ELR (cell line): ENCODE measurements at regions not wholly inside any gene's neighbourhood (a gene's known extent, or its start where the extent isn't known, plus 50 kb on each side); places are given as distances from the start of the nearest gene placed in this dataset.
A peak's percentile ranks its signal among the peaks of the same experiment; 100 is the strongest.
"Not testable (repeated sequence)": the region's sequence is repeated elsewhere in the genome, so short reads cannot be mapped to it uniquely, and the experiment has no call there.

Experiments
- DNase-seq: peaks from one replicate; pipeline ENCODE4 v3.0.0-alpha.2; 2015; ENCODE audit warnings: low read depth

DNA sequence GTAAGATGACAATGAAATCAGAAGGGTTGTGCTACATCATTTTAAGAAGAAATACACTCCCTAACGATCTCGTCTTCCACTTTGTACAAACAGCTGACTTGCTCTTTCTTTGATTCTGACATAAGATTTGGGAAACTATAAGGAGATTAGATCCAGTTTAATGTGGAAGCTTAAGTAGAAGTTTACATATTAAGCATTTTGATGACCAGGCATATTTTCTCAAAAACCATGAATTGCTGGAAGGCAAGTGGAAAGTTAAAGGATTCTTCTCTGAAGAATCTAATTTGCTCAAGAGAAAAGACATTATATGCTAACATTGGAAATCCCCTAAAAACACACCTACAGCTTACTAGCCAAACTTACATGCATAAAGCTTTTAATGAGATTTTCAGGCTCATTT lies 531.9 kb upstream of the PTPRD start:
- no peak for DNase-seq

DNA sequence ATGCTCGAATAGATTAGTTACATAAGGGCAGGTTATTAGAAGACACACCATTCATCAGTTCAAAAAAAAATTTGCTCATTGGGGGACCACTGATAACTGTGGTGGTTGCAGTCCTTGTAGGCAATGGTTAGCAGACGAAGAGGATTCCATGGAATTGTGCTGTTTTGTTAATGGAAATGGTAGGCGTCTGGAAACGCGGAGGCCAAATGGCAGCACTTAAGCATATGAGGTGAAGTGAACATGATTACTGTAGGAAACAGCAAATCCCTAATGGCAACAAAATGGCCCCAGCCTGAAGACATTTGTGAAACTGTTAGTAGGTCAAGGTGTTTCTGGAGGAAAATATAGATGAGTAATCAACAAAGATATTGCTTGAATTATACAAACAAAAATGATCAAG lies 535.4 kb upstream of the PTPRD start:
- no peak for DNase-seq

DNA sequence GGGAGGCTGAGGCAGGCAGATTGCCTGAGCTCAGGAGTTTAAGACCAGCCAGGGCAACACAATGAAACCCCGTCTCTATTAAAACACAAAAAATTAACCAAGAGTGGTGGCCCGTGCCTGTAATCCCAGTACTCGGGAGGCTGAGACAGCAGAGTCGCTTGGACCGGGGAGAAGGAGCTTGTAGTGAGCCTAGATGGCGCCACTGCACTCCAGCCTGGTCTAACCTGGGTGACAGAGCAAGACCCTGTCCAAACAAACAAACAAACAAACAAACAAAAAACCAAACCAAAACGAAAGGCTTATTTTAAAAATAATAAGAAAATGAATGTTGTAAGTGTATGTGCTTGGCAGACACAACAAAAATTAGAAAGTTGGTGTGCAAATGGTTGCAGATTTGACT lies 536.3 kb upstream of the PTPRD start:
- no peak for DNase-seq

DNA sequence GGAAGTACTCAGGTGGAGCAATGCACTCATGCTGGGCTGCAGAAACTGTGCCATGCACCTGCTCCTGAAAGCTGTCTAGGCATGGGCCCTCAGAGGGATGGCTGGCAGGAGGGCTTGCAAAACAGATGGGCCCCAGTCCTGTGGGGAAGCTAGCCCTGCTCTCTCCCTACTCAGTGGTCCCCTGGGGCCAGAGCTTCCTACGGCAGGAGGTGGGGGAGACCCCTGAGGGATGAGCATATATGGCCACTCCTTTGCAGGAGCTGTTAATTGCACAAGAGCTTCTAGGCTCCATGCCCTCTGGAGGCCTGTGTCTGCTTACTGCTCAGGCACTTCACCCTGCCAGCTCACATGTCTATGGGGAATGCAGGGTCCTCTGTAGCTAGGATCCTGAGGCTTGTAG lies 545.3 kb upstream of the PTPRD start:
- DNase-seq, result no peak

DNA sequence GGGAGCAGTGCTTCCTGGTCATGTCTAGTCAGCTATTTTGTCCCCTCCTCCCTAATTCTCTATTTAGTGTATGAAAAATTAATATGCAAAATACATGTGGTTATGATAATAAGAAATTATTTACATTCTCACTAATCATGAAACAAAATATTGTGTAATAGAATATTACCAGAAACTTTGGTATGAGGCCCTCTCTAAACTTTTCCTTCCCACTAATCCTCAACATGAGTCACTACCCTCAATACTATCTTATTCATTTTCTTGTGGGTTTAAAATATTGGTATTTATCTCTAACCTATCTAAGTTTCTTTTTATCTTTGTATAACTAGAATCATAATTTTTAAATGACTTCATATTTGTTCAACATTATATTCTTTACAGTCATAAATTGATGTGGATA lies 545.9 kb upstream of the PTPRD start:
- DNase-seq, result no peak

DNA sequence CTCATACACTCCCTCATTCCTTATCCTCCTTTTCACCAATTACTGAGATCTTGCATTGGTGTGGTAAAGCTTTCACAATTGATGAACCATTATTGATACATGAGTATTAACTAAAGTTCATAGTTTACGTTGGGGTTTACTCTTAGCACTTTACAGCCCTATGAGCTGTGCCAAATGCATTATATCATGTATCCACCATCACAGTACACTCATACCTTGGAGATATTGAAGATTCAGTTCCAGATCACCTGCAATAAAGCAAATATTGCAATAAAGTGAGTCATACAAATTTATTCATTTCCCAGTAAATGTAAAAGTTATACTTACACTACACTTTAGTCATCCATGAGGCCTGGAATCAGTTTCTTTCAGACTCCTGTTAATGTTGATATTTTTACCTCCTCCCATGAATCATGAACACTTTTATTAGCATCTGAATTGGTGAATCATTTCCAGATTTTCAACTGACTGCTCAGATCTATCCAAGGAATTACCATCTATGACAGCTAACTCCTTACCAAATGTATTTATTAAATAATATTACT lies 546.6 kb upstream of the PTPRD start:
- no peak for DNase-seq

DNA sequence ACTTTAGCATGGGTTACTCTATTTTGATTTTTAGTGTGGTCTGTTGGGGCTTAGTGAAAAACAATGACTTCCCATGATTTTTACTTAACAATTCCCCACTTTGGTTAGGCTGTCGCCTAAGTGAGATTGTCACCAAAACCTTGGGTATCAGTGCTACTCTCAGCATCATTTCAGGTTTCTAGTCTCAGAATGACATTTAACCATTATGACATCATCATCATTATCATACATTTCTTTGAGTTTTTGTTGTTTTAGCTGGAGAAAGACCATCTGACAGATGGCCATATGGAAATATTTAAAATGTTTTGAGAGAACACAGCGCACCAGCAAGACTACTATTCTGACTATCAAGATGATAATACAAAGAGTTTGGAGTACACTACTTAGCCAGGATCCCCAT lies 551.0 kb upstream of the PTPRD start:
- DNase-seq, result no peak

DNA sequence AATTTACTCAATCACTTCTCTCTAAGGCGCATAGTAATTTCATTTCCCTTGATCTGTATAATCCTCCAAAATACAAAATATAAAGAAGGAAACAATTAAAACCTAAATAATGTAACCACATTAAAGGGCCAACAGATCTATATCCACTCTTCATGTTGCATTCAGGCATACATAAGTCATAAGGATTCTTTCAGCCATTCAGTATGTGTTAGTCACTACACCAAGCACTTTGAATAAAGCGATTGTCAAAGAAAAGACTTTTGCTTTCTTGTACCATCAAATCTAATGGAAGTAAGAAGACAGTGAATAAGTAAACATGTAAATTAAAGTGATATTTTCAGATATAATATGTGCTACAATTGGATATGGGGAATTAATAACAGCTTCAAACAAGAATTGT lies 569.2 kb upstream of the PTPRD start:
- DNase-seq, result no peak

DNA sequence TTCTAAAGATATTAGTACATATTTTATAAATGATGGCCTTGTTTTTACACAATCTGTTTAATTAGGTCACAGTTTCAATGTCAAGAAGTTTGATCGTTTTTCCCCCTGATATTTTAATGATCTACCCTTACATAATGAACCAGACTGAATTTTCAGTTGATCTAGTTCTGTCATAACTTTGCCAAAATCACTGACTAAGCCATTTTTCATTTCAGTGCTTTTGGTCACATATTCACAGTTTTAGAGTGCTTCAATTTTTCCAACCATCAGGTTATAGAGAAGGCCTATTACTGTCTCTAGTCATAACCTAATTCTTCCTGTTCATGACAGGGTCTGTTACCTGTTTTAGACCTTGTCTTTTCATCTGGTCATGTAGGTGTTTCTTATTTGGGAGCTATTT lies 577.9 kb upstream of the PTPRD start:
- no peak for DNase-seq

DNA sequence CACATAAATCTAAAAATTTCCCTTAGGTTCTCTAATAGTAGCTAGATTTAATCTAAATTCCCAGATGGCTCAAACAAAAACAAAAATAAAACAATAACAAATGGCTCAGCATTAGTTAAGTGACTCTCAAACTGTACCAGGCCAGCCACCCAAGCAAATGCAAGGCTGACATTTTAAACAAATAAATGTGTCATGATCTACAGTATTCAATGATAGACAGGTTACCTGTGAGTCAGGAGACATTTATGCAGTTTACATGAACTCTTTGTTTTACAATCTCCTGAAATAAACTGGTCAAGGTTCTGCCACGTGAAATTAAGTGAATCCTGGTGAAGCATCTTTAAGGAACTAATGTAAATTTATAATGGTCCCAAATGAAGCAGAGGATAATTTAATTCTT lies 580.2 kb upstream of the PTPRD start:
- no peak for DNase-seq

DNA sequence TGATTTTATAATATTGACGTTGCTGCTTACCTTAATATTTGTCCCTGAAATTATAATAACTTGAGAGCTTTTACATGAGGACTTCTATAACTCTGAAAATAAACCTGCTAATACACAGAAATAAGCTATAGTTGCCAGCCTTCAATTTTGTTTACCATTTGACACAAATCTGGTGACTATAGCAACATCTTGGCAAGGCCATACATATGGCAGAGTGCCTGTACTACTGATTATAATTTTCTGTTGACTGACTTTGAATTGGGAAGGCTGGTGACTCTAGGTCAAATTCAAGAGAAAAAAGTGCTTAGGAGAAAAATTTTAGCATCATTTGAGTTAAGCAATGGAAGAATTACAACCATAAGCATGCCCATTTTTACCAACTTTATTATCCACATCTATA lies 581.4 kb upstream of the PTPRD start:
- no peak for DNase-seq

DNA sequence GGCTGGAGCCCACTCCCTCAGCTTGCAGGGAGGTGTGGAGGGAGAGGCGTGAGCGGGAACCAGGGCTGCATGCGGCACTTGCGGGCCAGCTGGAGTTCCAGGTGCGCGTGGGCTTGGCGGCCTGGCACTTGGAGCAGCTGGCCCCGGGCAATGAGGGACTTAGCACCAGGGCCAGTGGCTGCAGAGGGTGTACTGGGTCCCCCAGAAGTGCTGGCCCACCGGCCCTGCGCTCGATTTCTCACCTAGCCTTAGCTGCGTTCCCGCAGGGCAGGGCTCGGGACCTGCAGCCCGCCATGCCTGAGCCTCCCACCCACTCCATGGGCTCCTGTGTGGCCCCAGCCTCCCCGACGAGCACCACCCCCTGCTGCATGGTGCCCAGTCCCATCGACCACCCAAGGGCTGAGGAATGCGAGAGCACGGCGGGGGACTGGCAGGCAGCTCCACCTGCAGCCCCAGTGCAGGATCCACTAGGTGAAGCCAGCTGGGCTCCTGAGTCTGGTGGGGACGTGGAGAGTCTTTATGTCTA lies 584.1 kb upstream of the PTPRD start:
- not testable (repeated sequence) for DNase-seq

DNA sequence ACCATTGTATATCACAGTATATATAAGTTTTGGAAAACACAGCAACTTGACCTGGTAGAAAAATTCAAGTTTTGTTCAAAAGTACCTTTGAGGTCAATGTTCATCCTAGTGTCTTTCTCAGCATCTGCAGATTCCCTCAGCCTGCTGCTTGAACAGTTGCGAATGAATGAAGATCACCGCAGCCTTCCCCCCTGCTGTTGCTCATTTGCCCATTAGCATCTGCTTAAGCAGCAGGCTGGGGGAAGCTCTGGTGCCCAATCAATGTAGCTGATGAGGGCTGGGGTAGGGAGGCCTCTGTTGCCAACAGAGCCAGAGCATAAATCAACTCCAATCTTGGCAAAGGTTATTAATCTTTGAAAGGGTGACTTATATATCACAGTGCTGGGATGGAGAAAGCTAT lies 586.5 kb upstream of the PTPRD start:
- no peak for DNase-seq

DNA sequence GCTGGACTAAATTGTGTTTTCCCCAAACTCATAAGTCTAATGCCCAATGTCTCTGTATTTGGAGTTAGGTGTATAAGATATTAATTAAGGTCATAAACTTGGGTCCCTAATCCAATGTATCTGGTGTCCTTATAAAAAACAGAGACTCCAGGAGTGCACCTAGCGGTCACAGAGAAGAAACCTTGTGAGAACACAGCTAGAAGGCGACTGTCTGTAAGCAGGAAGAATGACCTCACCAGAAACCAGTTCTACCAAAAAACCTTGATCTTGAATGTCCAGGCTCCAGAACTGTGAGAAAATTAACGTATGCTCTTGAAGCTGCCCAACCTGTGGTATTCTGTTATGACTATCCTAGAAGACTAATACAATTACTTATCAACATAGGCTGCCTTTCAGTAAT lies 591.7 kb upstream of the PTPRD start:
- DNase-seq, result no peak

DNA sequence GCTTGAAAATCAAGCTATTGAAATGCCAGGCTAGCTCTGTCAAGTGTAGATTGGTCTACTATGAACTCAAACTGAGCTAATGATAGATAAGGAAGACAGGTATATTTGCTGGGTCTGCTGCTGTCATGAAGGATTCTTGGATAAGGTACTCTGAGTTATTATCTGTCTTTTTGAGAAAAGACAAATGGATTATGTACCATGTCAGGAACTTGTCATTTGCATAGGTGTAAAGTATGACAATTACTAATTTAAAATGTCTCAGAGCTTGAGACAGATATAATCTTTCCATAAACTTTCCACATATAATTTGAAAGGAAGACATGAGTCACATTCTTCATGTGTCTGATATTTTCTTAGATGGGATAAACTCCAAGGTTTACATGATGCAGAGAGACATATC lies 594.1 kb upstream of the PTPRD start:
- DNase-seq, result no peak

DNA sequence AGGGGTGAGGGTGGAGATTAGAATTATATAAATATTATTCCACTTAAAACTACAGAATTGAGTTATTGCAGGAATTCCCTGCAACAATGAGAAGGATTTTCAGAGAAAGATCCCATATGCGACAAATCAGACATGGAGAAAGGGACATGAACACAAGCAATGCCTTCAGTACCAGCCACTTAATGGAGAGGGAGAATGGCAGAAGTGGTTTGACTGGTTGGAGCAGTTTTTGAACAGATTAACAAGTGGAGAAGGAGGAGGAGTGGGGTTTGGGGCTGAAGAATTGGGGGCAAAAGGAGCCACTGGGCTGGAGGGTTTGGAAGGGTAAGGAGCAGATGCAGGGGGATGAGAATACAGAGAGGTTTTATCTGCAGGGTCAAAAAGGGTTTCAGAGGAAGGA lies 620.9 kb upstream of the PTPRD start:
- DNase-seq, result no peak

DNA sequence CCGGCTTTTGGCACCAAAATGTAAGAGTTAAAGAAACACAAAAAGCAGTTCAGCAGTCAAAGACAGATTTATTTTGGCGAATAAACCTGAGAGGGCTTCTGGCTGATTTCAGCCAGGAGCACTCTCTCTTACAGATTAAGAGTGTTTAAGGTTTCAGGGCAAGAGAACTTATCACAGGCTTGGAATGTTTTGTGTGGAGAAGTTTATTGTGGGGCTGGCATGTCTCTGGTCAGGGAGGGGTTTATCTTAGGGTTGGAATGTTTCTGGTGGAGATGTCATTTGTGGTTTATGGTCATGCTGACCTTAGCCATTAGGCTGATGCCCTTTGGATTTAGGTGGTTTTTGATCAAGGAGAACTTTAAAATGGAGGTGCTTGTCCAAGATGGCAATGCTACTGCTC lies 622.3 kb upstream of the PTPRD start:
- no peak for DNase-seq

DNA sequence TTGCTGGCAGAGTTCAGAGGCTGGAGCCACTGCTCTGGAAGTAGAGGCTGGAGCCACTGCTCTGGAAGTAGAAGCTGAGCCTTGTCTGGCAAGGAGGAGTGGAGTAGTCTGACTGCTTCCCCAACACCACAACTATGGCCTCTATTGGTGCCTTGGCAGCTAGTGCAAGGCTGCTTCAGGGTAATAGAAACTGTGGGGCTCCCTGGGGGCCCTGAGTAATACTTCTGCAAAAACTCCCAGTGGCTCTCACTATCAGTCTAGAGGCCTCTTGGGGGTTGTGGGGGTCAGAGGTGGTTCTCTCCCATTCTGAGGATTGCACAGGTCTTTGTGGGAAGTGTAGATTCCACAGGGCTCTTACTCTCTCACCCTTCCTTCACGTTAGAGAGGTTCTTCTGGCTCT lies 629.0 kb upstream of the PTPRD start:
- no peak for DNase-seq

DNA sequence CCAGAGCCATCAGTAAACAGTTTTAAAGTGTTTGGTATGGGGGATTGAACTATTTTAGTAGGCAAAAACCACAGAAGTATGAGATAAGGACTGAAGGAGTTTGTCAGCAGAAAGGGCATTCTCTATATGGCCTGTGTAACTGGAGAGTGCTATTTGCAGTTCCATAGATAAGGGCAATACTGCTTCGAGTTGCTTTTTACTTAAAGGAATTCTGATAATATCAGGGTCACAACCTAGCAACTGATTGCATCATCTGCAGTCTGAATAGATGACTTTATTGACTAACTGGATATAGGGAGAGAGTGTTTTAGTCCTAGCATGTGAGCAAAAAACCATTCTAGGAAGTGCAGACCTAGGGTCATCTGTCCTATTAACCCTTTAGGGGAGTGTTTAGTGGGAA lies 645.2 kb upstream of the PTPRD start:
- no peak for DNase-seq

DNA sequence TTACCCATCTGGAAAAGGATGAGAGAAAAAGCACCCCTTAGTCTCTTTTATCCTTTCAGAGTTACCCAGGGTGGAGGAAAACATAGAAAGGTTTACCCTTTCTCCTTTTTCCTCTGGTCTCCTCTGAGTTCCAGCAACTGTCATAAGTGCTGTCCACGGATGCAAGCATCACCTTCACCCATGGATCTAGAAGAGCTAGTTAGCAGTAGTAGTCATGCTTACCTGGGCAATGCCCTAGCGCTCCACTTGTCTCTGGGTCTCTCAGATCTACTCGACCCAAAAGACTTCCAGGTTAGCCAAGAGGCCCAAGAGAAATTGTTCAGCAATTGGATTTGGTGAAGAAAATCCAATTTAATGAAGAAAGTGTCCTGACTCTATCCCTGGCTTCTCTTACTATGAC lies 656.2 kb upstream of the PTPRD start:
- DNase-seq, result peak; percentile 1

DNA sequence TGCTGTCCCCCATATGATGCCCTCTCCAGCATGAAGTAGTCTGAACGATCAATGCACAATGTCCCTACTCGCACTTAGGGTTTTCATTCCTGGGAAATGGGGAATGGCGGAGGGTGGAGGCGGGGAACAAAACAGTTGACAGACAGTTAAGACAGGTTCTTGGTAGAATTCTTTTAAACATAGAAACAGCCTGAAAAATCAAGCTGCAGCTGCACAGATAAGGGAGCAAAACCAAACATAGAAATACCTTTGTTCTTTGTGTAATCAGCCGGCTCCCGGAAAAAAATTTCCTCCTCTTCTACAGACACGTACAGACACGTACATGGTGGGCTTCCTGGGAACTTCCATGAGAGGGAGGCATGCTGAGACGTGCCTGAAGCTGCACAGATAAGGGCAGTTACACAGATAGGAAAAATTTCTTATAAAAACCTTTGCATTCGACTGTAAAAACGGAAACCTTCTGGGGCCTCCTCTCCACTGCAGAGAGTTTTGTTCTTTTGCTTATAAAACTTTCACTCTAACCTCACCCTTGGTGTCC lies 662.4 kb upstream of the PTPRD start:
- DNase-seq, result no peak

DNA sequence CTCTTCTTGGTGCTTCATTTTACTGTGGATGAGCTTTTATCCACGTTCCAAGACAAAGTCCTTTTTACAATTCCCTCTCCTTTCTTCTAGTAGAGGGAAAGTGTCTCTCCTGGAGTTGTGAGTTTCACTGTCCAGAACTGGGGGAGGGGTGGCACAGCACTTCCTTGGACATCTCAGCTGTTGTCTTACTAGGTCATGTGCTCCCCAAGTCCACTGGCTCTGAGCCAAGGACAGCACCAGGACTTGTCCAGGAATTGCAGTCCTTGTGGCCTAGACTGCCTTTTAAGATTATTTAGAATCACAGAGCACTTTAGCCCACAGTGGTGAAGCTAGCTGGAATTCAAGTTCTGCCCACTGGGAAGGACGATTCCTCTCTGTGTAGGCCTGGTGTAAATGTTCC lies 700.2 kb upstream of the PTPRD start:
- DNase-seq, result no peak

DNA sequence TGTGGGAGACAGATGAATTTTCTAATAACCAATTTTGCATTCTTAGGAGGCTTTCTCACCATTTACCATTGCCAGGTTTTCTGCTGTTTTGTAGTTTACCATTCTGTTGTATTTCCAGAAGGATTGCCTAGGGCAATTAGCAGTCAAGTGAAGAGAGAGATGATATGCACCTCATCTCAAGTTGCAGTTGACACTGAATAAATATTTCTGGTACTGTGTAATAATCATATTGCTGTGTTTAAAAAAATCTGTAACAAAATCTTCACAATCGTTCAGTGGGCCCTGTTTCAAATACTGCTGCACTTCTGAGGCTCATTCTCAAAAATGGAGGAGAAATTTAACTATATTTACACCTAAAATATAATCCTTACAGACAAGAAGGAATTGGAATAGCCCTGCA lies 706.1 kb upstream of the PTPRD start:
- DNase-seq, result no peak

DNA sequence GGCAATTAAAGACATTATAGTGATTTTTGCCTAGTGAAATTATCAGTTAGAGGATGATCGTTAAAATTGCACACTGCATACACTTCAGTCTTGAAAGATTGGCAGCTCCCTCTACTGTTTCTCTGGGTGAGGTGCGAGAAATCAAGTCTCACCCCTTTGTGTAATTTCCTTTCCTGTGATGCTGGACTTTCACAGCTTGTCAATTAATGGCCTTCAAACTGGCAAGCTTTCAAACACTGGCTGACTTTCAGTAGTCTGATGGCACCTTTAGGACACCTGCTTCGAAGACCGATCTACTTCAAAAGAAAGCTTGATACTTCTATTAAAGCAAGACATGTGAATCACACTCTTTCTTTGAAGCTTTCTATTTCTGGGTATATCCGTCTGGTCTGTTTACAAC lies 706.7 kb upstream of the PTPRD start:
- DNase-seq, result no peak

DNA sequence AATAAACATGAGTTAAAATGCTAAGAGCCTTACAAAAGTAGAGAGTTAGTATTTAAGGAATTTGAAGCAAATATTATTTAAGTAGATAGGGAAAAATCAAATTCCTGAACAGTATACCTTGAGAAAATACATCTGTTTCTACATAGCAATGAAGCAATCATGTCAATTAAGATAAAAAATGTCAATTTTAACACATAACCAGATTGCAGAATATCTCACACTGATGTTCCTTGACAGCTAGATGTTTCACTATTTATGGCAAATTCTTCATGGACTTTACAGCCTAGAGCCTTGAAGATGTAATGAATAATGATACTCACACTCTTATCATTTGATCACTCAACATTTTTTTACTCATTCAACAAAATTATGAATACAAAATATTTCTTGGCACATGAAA lies 708.2 kb upstream of the PTPRD start:
- no peak for DNase-seq
